Posterior vena cava (tissue), 2 donors: ENCODE measurements at regions not wholly inside any gene's neighbourhood (a gene's known extent, or its start where the extent isn't known, plus 50 kb on each side); places are given as distances from the start of the nearest gene placed in this dataset.
A peak's percentile ranks its signal among the peaks of the same experiment; 100 is the strongest.

Experiments
- DNase-seq: peaks from one replicate; pipeline ENCODE4 v3.0.0-alpha.2; 2020; ENCODE audit warnings: low spot score
- intact Hi-C, 2 donors: fragments of 100-400 bp; cut with DNase I; formaldehyde crosslinking; loops; one replicate each; pipeline versions ENCODE4 v1.14.1 to v1.14.2; 2022 to 2023
- donor health status: DM: yes; HTN: yes; CAD: no.
- donor health status: DM: yes; HTN: yes; CAD: no.

- intact Hi-C loops = no loop called here
- DNase-seq = peak; percentile 53
These were observed 51.0 kb downstream of the FAT4 start for GRCh38 chr4:125365731-125366130.

DNA sequence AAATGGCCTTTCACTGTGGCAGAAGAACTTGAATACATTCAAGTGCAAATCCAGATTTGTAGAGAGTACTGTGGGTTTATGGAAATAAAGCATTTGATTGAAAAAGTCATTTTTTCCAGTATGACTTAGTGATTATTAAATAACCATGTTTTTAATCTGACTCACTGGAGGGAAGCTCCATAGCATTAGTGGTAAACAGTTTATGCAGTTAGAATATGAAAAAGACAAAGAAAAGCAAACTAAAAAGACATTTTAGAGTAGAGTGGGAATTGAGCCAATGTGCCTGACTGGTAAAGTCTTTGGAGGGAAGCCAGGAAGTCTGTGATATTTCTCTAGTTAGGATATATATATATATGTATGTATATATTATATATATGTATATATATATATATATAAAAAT, 53.4 kb downstream of the FAT4 start:
- DNase-seq = no peak
- intact Hi-C loops = no loop called here

GRCh38 chr4:125368671-125369081, 53.9 kb downstream of the FAT4 start:
- intact Hi-C loops = no loop called here
- DNase-seq = no peak

- intact Hi-C loops = no loop called here
- no peak for DNase-seq
These were observed 54.3 kb downstream of the FAT4 start for GRCh38 chr4:125369098-125369497.

DNA sequence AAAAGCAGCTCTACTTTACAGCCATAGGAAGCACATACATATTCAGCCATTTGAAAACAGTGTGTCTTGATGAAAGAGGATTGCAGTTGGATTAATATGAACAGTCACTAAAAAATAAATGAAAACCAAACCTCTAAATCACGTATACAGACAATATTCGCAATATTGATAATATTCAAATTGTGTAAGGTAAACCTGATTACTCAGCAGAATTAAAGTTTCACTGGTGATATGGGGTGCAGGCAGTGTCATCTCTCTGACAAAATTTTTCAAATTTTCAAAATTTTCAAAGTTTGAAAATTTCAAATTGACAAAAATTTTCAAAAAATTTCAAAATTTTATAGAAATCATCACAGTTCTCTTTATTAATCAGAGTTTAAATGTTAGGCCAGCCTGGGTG, 55.7 kb downstream of the FAT4 start:
- intact Hi-C loops = no loop called here
- DNase-seq = no peak

DNA sequence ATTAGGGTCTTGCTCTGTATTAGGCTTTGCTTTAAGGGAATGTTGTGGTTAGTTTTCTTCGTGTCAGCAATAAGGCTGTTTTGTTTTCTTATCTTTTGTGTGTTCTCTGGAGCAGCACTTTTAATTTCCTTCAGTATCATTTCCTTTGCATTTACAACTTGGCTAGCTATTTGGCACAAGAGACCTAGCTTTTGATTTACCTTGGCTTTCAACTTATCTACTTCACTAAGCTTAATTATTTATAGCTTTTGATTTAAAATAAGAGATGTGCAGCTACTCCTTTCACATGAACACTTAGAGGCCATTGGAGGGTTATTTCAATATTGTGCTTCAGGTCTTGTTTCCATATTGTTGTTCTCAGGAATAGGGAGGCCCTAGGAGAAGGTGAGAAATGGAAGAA, 68.2 kb downstream of the FAT4 start:
- intact Hi-C loops = no loop called here
- no peak for DNase-seq

- intact Hi-C loops = no loop called here
- DNase-seq = no peak
These were observed 73.0 kb downstream of the FAT4 start for GRCh38 chr4:125387770-125388169.

GRCh38 chr4:125388613-125389012, 73.9 kb downstream of the FAT4 start:
- intact Hi-C loops = no loop called here
- DNase-seq = no peak

GRCh38 chr4:125389713-125390112, 75.0 kb downstream of the FAT4 start:
- no peak for DNase-seq
- intact Hi-C loops = no loop called here

DNA sequence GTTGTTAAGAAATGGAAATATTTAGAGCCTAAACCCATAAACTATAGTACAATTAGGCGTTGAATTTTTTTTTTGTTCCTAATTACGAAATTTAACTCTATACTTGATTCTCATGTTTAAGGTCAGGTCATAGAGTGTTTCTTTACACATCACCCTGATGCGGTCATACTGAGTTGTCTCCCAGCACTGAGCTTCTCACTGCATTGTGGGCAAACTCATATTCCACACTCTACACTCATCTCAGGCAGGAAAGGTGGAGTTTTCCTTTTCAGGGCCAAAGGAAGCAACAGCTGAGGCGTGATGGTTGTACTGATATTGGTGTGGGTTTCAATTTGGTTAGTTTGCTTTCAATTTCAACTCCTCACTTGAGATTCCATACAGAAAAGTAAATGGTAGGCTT, 75.4 kb downstream of the FAT4 start:
- DNase-seq = no peak
- intact Hi-C loops = no loop called here

DNA sequence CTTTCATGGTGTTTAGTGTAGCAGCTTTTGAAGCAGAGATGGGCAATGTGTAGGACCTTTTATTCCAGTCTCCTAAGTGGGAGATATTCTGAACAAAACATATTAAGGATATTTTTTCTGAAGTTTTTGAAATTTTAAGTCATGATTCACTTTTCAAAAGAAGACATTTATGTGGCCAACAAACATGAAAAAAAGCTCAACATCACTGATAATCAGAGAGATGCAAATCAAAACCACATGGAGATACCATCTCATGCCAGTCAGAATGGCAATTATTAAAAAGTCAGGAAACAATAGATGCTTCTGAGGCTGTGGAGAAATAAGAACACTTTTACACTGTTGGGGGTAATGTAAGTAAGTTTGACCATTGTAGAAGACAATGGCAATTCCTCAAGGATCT, 76.0 kb downstream of the FAT4 start:
- intact Hi-C loops = no loop called here
- DNase-seq = no peak

DNA sequence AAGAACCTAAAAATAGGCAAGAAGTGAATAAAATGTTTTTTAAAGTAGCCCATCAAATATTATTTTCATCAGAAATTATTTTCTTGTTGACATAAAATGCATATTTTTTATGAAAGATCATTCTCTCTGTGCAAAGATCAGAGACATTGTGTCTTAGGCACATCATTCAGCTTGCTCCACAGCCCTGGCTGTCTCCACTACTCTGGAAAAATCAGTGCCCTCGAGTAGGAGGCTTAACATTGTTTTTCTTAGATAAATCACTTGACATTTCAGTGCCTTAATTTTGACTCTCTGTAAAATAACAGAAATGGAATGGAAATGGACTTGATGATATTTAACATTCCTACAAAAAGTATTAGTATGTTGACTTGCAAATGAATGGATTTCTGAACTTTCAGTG, 77.9 kb downstream of the FAT4 start:
- intact Hi-C loops = no loop called here
- no peak for DNase-seq

DNA sequence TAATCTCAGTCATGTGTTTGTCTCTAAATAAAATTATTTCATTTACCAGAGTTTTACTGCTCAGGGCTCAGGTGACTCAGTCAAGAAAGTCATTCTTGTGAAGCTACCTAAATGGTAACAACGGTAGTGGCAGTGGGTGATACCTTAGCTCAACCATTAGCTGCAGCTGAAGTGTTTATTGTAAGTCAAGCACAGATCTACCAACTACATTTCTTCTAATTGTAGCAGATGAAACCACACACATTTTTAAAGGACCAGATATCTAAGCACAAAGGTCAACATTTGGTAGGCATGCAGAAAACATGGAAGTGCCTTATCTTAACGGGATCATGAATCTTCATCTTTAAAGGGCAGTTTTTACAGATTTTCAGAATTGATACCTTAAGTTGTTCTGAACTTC, 79.1 kb downstream of the FAT4 start:
- intact Hi-C loops = no loop called here
- DNase-seq = no peak

DNA sequence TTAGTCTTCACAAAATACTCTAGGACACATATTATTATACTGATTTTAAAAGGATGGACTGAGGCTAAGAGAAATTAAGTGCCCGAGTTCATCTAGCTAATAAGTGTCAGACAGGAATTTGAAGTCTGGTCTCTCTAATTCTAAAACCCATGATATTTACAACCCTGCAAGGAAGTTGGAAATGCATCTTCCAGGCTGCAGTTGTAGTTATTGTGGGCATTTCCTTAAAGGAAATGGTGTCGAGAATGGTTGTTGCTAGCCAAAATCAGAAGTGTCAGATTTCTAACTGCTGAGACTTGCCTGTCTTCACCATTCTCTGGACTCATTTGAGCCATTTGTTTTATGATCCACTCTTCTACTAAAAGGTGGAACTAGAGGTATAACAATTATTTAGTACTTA, 82.5 kb downstream of the FAT4 start:
- no peak for DNase-seq
- intact Hi-C loops = no loop called here

- no peak for DNase-seq
- intact Hi-C loops = no loop called here
These were observed 83.7 kb downstream of the FAT4 start for GRCh38 chr4:125398263-125399002.

DNA sequence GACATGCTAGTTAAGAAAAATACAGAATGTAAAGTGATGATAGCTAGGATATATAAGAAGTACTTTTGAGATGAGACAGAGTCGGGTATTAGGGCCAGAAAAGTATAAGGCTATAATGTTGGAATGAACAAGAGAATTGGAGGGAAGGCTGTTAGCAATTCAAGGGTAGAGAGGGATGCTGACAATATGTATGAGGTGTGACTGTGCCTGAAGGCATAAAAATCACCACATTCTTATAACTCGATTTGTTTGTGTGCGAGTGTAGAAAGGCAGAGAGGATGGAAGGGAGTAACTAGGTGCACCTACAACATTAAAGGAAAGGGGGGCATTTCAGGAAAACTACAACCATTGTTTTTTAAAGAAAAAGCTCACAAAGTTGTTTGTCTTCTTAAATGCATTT, 86.0 kb downstream of the FAT4 start:
- intact Hi-C loops = no loop called here

GRCh38 chr4:125401784-125402183, 87.0 kb downstream of the FAT4 start:
- no peak for DNase-seq
- intact Hi-C loops = no loop called here

More for the DNA sequence above, 86.0 kb downstream of the FAT4 start:
- DNase-seq = no peak

DNA sequence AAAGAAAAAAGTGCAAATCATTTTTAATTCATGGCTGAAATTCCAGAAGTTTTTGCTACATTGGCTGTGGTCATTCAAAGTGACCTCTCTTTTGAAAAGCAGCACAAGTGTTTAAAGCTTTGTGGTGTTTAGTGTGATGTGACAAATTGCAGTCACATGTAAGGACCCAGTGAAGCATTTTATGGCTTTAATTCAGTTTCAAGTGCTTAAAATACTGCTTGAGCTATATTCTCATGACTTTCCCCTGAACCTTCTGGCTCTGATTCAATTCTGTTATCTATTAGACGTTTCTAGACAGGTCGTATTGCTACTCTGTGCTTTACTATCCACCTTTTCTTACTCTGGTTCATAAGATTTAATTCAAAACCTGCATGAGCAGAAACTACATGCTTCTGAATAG, 105.8 kb downstream of the FAT4 start:
- intact Hi-C loops = no loop called here
- no peak for DNase-seq

- no peak for DNase-seq
- intact Hi-C loops = no loop called here
These were observed 106.8 kb downstream of the FAT4 start for GRCh38 chr4:125421547-125421946.

DNA sequence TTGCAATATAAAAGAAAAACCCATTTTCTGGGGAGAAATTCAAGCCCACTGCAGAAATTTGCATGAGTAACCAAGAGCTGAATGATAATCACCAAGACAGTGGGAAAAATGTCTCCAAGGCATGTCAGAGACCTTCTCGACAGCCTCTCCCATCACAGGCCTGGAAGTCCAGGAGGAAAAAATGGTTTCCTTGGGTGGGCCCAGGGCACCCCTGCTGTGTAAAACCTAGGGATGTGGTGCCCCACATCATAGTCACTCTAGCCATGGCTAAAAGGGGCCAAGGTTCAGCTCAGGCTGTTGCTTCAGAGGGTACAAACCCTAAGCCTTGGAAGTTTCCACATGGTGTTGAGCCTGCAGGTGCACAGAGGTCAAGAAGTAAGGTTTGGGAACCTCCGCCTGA, 108.4 kb downstream of the FAT4 start:
- DNase-seq = no peak
- intact Hi-C loops = no loop called here

DNA sequence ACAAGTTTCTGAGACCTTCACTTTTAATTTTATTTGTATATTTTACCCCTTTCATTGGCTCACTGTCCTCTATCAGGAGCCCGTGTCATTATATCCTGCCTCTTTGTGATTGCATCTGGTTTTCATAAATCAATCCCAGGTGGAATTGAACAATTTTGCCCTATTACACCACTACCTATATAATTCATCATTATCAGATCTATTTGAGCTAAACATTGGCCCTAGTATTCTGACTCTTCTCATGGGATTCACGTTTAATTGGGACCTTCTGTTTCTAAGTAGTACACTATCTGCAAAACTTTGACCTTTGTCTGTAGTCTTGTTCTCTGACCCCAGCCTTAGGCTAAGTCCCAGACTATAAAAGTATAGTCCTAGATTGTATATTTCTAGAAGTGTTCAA, 114.1 kb downstream of the FAT4 start:
- intact Hi-C loops = no loop called here
- no peak for DNase-seq

DNA sequence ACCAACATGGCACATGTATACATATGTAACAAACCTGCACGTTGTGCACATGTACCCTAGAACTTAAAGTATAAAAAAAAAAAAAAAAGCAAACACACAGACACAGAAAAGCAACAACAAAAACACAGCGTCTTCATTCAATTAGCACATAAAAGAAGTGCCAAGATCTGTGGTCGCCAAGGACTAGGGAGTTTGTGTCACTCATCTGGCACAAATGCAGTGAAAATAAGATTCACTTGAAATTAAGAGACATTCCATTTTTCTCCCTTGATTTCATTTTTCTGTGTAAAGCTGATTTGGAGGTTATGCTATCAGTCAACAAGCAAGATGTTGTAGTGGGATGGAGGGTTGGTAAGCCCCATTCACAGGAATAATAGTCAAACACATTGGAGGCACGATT, 115.3 kb downstream of the FAT4 start:
- intact Hi-C loops = no loop called here
- no peak for DNase-seq
